ENCODE measurements at regions not wholly inside any gene's neighbourhood (a gene's known extent, or its start where the extent isn't known, plus 50 kb on each side); places are given as distances from the start of the nearest gene placed in this dataset.

GRCh38 chr7:108861071-108861470 lies 291.4 kb downstream of the DNAJB9 start:
- CTCF ChIA-PET: no interaction called here
- POLR2A ChIA-PET: no interaction called here
- H3K4me3 ChIP-seq (ENCODE audit: low read depth, low read length): no peak overlapping the region
- no peaks in the 10 kb centered on the region for H3K4me1 ChIP-seq (ENCODE audit: control insufficient read depth, insufficient read depth, low read length)
- no peaks in the 10 kb centered on the region for H3K9me3 ChIP-seq (ENCODE audit: control insufficient read depth, insufficient read depth, low read depth, low read length)
- no peak overlapping the region for H3K27ac ChIP-seq (ENCODE audit: extremely low read depth, low read depth, low read length)
- no peaks in the 10 kb centered on the region for H3K36me3 ChIP-seq (ENCODE audit: control insufficient read depth in 2 of 2, insufficient read depth in 1 of 2, low read length in 2 of 2)
- TF ChIP-seq ZNF544 (tag by site-specific recombination; IDR thresholded peaks at IDR 0.05) (no peak), ZNF391 (tag by site-specific recombination; IDR thresholded peaks at IDR 0.05; ENCODE audit: borderline replicate concordance, low read depth) (no peak)
- TF ChIP-seq, protein P1, sequence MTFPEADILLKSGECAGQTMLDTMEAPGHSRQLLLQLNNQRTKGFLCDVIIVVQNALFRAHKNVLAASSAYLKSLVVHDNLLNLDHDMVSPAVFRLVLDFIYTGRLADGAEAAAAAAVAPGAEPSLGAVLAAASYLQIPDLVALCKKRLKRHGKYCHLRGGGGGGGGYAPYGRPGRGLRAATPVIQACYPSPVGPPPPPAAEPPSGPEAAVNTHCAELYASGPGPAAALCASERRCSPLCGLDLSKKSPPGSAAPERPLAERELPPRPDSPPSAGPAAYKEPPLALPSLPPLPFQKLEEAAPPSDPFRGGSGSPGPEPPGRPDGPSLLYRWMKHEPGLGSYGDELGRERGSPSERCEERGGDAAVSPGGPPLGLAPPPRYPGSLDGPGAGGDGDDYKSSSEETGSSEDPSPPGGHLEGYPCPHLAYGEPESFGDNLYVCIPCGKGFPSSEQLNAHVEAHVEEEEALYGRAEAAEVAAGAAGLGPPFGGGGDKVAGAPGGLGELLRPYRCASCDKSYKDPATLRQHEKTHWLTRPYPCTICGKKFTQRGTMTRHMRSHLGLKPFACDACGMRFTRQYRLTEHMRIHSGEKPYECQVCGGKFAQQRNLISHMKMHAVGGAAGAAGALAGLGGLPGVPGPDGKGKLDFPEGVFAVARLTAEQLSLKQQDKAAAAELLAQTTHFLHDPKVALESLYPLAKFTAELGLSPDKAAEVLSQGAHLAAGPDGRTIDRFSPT (tag by site-specific recombination; IDR thresholded peaks at IDR 0.05): no peak

DNA sequence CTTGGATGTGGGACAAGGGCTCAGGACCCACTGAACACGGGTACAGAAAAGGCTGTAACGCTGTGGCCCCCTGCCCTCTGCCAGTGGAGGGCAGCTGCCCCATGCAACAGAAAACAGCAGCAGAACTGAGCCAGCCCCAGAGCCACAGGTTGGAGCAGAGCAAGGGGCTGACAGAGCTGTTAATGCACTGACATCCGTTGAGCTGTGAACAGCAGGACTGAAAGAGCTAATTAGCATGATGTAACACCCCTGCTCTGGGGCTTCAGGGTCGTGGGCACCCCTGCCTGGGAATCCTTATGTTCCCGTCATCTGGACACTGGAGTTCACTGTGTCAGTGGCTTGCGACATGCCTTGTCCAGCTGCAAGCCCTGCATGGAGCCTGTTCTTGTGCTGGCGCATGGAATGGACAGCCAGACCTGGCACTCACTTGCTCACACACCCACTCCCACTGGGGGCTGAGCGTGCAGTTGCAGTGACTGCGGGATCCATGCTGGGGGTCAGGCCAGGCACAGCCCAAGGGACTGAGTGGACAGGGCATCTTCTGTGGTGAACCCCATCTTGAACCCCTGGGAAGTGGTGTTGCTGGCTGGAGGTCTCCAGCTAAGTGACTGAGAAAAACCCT lies 293.7 kb downstream of the DNAJB9 start:
- no peak for TF ChIP-seq ZNF394 (tag by site-specific recombination; IDR thresholded peaks at IDR 0.05; ENCODE audit: borderline replicate concordance)
- TF ChIP-seq SETDB1 (IDR thresholded peaks at IDR 0.05; ENCODE audit: insufficient read length, low read length): no peak
- no peak for TF ChIP-seq ZNF747 (tag by site-specific recombination; IDR thresholded peaks at IDR 0.05)
- TF ChIP-seq ZNF366 (tag by site-specific recombination; conservative IDR thresholded peaks at IDR 0.05): no peak
- TF ChIP-seq OVOL3 (tag by site-specific recombination; IDR thresholded peaks at IDR 0.05): no peak
- no peak for TF ChIP-seq ZNF24 (tag by site-specific recombination; IDR thresholded peaks at IDR 0.05)
- no peak for TF ChIP-seq SP7 (tag by site-specific recombination; IDR thresholded peaks at IDR 0.05)
- TF ChIP-seq OSR2 (tag by site-specific recombination; IDR thresholded peaks at IDR 0.05): no peak
- no peak for TF ChIP-seq ZNF175 (tag by site-specific recombination; IDR thresholded peaks at IDR 0.05)
- no peak for TF ChIP-seq SALL2 (tag by site-specific recombination; IDR thresholded peaks at IDR 0.05; ENCODE audit: borderline replicate concordance)
- TF ChIP-seq, protein P2, sequence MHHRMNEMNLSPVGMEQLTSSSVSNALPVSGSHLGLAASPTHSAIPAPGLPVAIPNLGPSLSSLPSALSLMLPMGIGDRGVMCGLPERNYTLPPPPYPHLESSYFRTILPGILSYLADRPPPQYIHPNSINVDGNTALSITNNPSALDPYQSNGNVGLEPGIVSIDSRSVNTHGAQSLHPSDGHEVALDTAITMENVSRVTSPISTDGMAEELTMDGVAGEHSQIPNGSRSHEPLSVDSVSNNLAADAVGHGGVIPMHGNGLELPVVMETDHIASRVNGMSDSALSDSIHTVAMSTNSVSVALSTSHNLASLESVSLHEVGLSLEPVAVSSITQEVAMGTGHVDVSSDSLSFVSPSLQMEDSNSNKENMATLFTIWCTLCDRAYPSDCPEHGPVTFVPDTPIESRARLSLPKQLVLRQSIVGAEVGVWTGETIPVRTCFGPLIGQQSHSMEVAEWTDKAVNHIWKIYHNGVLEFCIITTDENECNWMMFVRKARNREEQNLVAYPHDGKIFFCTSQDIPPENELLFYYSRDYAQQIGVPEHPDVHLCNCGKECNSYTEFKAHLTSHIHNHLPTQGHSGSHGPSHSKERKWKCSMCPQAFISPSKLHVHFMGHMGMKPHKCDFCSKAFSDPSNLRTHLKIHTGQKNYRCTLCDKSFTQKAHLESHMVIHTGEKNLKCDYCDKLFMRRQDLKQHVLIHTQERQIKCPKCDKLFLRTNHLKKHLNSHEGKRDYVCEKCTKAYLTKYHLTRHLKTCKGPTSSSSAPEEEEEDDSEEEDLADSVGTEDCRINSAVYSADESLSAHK (tag by site-specific recombination; IDR thresholded peaks at IDR 0.05): no peak
- no peak for TF ChIP-seq ZNF777 (tag by site-specific recombination; IDR thresholded peaks at IDR 0.05; ENCODE audit: borderline replicate concordance)
- TF ChIP-seq PRDM6 (tag by site-specific recombination; IDR thresholded peaks at IDR 0.05): no peak
- TF ChIP-seq AEBP2 (tag by site-specific recombination; IDR thresholded peaks at IDR 0.05; ENCODE audit: borderline replicate concordance): no peak
- no peak for TF ChIP-seq HOXA7 (CRISPR knock-in tag; IDR thresholded peaks at IDR 0.05; ENCODE audit: borderline replicate concordance)
- no peaks in the 10 kb centered on the region for H3K9me3 ChIP-seq (ENCODE audit: control insufficient read depth, insufficient read depth, low read depth, low read length)
- no peaks in the 10 kb centered on the region for H3K36me3 ChIP-seq (ENCODE audit: control insufficient read depth in 2 of 2, insufficient read depth in 1 of 2, low read length in 2 of 2)
- H3K4me1 ChIP-seq (ENCODE audit: control insufficient read depth, insufficient read depth, low read length): no peaks in the 10 kb centered on the region
- H3K27ac ChIP-seq (ENCODE audit: extremely low read depth, low read depth, low read length): no peak overlapping the region
- ChIA-PET CTCF (no interaction called here), POLR2A (no interaction called here)
- H3K4me3 ChIP-seq (ENCODE audit: low read depth, low read length): no peak overlapping the region
